ENCODE measurements at regions not wholly inside any gene's neighbourhood (a gene's known extent, or its start where the extent isn't known, plus 50 kb on each side); places are given as distances from the start of the nearest gene placed in this dataset.

DNA sequence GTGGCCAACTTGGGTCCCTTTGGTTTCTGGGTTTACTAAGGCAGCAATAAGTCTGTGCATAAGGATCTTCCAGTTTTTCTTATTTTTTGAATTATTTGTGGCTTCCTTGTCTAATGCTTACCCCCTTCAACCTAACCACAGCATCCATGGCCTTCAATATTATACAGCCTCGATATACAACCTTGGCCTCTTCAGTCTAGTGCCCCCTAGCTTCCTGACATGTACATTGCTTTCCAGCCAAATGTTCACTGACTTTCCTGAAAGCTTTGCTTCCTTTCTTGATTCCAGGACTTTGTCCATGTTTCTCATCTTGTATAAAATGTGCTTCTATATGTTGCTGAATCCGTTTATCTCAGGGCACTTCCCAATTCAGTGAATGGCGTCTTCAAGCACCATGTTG lies 310.1 kb downstream of the OLFM4 start:
- H3K4me1 ChIP-seq (ENCODE audit: control insufficient read depth, extremely low read depth, insufficient read depth, low read length) = no peaks in the 10 kb centered on the region
- ChIA-PET CTCF (no interaction called here), POLR2A (no interaction called here)
- TF ChIP-seq GATA2 (IDR thresholded peaks at IDR 0.05; ENCODE audit: insufficient read depth, insufficient read length, low read depth, low read length) (no peak), POLR2A (IDR thresholded peaks at IDR 0.05; ENCODE audit: low read depth, low read length) (no peak), FOS (IDR thresholded peaks at IDR 0.05; ENCODE audit: borderline replicate concordance, insufficient read depth, low read length) (no peak)
- H3K27ac ChIP-seq (ENCODE audit: insufficient read depth, low read depth, low read length) = no peak overlapping the region
- H3K4me3 ChIP-seq (replicated peaks in 1 of 3; ENCODE audit: insufficient read depth in 1 of 3, low read depth in 1 of 3, low read length in 3 of 3) = no peak overlapping the region
- H3K9ac ChIP-seq (replicated peaks; ENCODE audit: extremely low read depth, insufficient read depth, low read length) = no peak overlapping the region
- no peaks in the 10 kb centered on the region for H4K20me1 ChIP-seq (replicated peaks; ENCODE audit: control insufficient read depth, extremely low read depth, insufficient read depth, low read length)
- H2AFZ ChIP-seq (ENCODE audit: low read depth, low read length) = no peak overlapping the region
- intact Hi-C loops (cut with micrococcal nuclease) (no loop called here), dilution Hi-C loops (cut with MboI; ENCODE audit: extremely low pct_ligation_motif_present, low sequenced_read_pairs) (no loop called here)
- BruUV-seq (replicated peaks) = no TSS peak
- no peaks in the 10 kb centered on the region for H3K79me2 ChIP-seq (ENCODE audit: control insufficient read depth, insufficient read depth, low read length)
- DNase-seq (ENCODE audit: low read depth, low spot score) (no peak), FAIRE-seq (no peak)
- H3K36me3 ChIP-seq (ENCODE audit: control insufficient read depth in 2 of 2, extremely low read depth in 1 of 2, insufficient read depth in 2 of 2, low read length in 2 of 2) = no peaks in the 10 kb centered on the region
- no peak overlapping the region for H3K4me2 ChIP-seq (ENCODE audit: insufficient read depth, low read length)
- H3K9me3 ChIP-seq (replicated peaks; ENCODE audit: control insufficient read depth, insufficient read depth, low read length) = peaks cover 4% of the 10 kb centered on the region
- H3K27me3 ChIP-seq (ENCODE audit: control insufficient read depth in 2 of 2, insufficient read depth in 2 of 2, low read length in 2 of 2) = no peaks in the 10 kb centered on the region
- H3K9me1 ChIP-seq (replicated peaks; ENCODE audit: control insufficient read depth, extremely low read depth, insufficient read depth, low read length) = no peaks in the 10 kb centered on the region

DNA sequence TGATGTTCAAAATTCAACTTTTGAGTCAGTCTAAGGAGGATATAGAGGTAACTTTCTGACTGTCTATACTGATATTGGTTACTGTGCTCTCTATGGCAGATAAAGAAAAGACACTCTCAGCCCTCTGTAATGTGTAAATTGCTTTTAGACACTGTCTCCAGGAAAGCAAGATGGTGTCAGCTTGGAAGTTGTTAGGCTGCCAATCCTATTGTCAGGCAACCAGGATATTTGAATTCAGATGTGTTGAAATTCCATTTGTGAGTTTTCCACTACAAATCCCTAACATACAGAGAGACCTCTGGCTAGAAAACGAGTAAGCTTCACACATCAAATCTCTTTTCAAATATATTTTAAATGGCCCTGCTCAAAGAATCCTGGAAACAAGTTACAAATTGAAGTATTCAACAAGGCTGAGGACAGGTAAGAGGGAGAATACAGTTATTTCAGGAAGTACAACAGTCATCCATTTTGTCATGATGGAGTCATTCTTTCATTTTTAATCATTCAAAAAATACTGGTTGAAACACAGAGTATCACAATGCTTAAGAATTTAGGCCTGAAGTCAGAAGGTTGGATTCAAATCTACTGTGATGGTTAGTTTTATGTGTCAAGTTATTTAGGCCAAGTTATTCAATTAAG lies 312.0 kb downstream of the OLFM4 start:
- no peaks in the 10 kb centered on the region for H3K4me1 ChIP-seq (ENCODE audit: control insufficient read depth, extremely low read depth, insufficient read depth, low read length)
- no peaks in the 10 kb centered on the region for H4K20me1 ChIP-seq (replicated peaks; ENCODE audit: control insufficient read depth, extremely low read depth, insufficient read depth, low read length)
- H3K4me2 ChIP-seq (ENCODE audit: insufficient read depth, low read length) = no peak overlapping the region
- no peak overlapping the region for H3K27ac ChIP-seq (ENCODE audit: insufficient read depth, low read depth, low read length)
- no peaks in the 10 kb centered on the region for H3K79me2 ChIP-seq (ENCODE audit: control insufficient read depth, insufficient read depth, low read length)
- BruUV-seq (replicated peaks) = no TSS peak
- ChIA-PET CTCF (no interaction called here), POLR2A (no interaction called here)
- H2AFZ ChIP-seq (ENCODE audit: low read depth, low read length) = no peak overlapping the region
- H3K27me3 ChIP-seq (ENCODE audit: control insufficient read depth in 2 of 2, insufficient read depth in 2 of 2, low read length in 2 of 2) = no peaks in the 10 kb centered on the region
- no peaks in the 10 kb centered on the region for H3K36me3 ChIP-seq (ENCODE audit: control insufficient read depth in 2 of 2, extremely low read depth in 1 of 2, insufficient read depth in 2 of 2, low read length in 2 of 2)
- DNase-seq (ENCODE audit: low read depth, low spot score) (no peak), FAIRE-seq (no peak)
- intact Hi-C loops (cut with micrococcal nuclease) = no loop called here
- H3K9ac ChIP-seq (replicated peaks; ENCODE audit: extremely low read depth, insufficient read depth, low read length) = no peak overlapping the region
- H3K9me1 ChIP-seq (replicated peaks; ENCODE audit: control insufficient read depth, extremely low read depth, insufficient read depth, low read length) = no peaks in the 10 kb centered on the region
- no peak overlapping the region for H3K4me3 ChIP-seq (replicated peaks in 1 of 3; ENCODE audit: insufficient read depth in 1 of 3, low read depth in 1 of 3, low read length in 3 of 3)
- dilution Hi-C loops (cut with MboI; ENCODE audit: extremely low pct_ligation_motif_present, low sequenced_read_pairs) = no loop called here
- TF ChIP-seq MYC (IDR thresholded peaks at IDR 0.05; ENCODE audit: low read depth, low read length) (no peak), POLR2AphosphoS5 (IDR thresholded peaks at IDR 0.05; ENCODE audit: insufficient read depth, low read depth, low read length) (no peak), JUN (IDR thresholded peaks at IDR 0.05; ENCODE audit: borderline replicate concordance, insufficient read depth, insufficient read length, low read depth) (no peak), POLR2A (IDR thresholded peaks at IDR 0.05; ENCODE audit: low read depth, low read length) (no peak), FOS (IDR thresholded peaks at IDR 0.05; ENCODE audit: borderline replicate concordance, insufficient read depth, low read length) (no peak), EZH2 (IDR thresholded peaks at IDR 0.05; ENCODE audit: borderline replicate concordance, low read depth, low read length, severe bottlenecking) (no peak), GATA2 (IDR thresholded peaks at IDR 0.05; ENCODE audit: insufficient read depth, insufficient read length, low read depth, low read length) (no peak)
- TF ChIP-seq, protein P1, sequence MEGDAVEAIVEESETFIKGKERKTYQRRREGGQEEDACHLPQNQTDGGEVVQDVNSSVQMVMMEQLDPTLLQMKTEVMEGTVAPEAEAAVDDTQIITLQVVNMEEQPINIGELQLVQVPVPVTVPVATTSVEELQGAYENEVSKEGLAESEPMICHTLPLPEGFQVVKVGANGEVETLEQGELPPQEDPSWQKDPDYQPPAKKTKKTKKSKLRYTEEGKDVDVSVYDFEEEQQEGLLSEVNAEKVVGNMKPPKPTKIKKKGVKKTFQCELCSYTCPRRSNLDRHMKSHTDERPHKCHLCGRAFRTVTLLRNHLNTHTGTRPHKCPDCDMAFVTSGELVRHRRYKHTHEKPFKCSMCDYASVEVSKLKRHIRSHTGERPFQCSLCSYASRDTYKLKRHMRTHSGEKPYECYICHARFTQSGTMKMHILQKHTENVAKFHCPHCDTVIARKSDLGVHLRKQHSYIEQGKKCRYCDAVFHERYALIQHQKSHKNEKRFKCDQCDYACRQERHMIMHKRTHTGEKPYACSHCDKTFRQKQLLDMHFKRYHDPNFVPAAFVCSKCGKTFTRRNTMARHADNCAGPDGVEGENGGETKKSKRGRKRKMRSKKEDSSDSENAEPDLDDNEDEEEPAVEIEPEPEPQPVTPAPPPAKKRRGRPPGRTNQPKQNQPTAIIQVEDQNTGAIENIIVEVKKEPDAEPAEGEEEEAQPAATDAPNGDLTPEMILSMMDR (IDR thresholded peaks at IDR 0.05; ENCODE audit: extremely low read depth in 1 of 2, insufficient read depth in 1 of 2, low read depth in 1 of 2, low read length in 2 of 2) = no peak
- TF ChIP-seq, protein P2, sequence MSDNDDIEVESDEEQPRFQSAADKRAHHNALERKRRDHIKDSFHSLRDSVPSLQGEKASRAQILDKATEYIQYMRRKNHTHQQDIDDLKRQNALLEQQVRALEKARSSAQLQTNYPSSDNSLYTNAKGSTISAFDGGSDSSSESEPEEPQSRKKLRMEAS (IDR thresholded peaks at IDR 0.05; ENCODE audit: insufficient read depth, insufficient read length) = no peak
- peaks cover 4% of the 10 kb centered on the region for H3K9me3 ChIP-seq (replicated peaks; ENCODE audit: control insufficient read depth, insufficient read depth, low read length)
